ENCODE measurements at regions not wholly inside any gene's neighbourhood (a gene's known extent, or its start where the extent isn't known, plus 50 kb on each side); places are given as distances from the start of the nearest gene placed in this dataset.

GRCh38 chr1:117271959-117272358, 61.2 kb upstream of the VTCN1 start:
- H3K27ac ChIP-seq (replicated peaks), result no peak overlapping the region
- H3K27me3 ChIP-seq (ENCODE audit: insufficient read depth, poor library complexity, severe bottlenecking), result no peaks in the 10 kb centered on the region
- no peak for DNase-seq (ENCODE audit: low read depth in 1 of 2, low spot score in 1 of 2)
- no peak overlapping the region for H3K4me3 ChIP-seq (replicated peaks; ENCODE audit: insufficient read depth, low read length)
- TF ChIP-seq CTCF (IDR thresholded peaks at IDR 0.05; ENCODE audit: insufficient read depth, low read length), result no peak
- TF ChIP-seq REST (IDR thresholded peaks at IDR 0.05; ENCODE audit: insufficient replicate concordance, low read depth), result no peak
- no peak for TF ChIP-seq SPI1 (IDR thresholded peaks at IDR 0.05; ENCODE audit: borderline replicate concordance, low read depth)
- TF ChIP-seq POLR2AphosphoS5 (IDR thresholded peaks at IDR 0.05; ENCODE audit: low read depth), result no peak
- no peak for TF ChIP-seq GABPA (IDR thresholded peaks at IDR 0.05; ENCODE audit: low read depth)

GRCh38 chr1:117271129-117271528, 60.4 kb upstream of the VTCN1 start:
- Histone ChIP-seq H3K4me3 (replicated peaks; ENCODE audit: insufficient read depth, low read length) (no peak overlapping the region), H3K27me3 (ENCODE audit: insufficient read depth, poor library complexity, severe bottlenecking) (no peaks in the 10 kb centered on the region), H3K27ac (replicated peaks) (no peak overlapping the region)
- no peak for DNase-seq (ENCODE audit: low read depth in 1 of 2, low spot score in 1 of 2)
- TF ChIP-seq GABPA (IDR thresholded peaks at IDR 0.05; ENCODE audit: low read depth), result no peak
- no peak for TF ChIP-seq CTCF (IDR thresholded peaks at IDR 0.05; ENCODE audit: insufficient read depth, low read length)
- TF ChIP-seq POLR2AphosphoS5 (IDR thresholded peaks at IDR 0.05; ENCODE audit: low read depth), result no peak
- TF ChIP-seq SPI1 (IDR thresholded peaks at IDR 0.05; ENCODE audit: borderline replicate concordance, low read depth), result no peak
- no peak for TF ChIP-seq REST (IDR thresholded peaks at IDR 0.05; ENCODE audit: insufficient replicate concordance, low read depth)

GRCh38 chr1:117270679-117271078, 60.0 kb upstream of the VTCN1 start:
- no peak for TF ChIP-seq CTCF (IDR thresholded peaks at IDR 0.05; ENCODE audit: insufficient read depth, low read length)
- TF ChIP-seq SPI1 (IDR thresholded peaks at IDR 0.05; ENCODE audit: borderline replicate concordance, low read depth), result no peak
- no peak for TF ChIP-seq REST (IDR thresholded peaks at IDR 0.05; ENCODE audit: insufficient replicate concordance, low read depth)
- no peak for TF ChIP-seq GABPA (IDR thresholded peaks at IDR 0.05; ENCODE audit: low read depth)
- no peak for TF ChIP-seq POLR2AphosphoS5 (IDR thresholded peaks at IDR 0.05; ENCODE audit: low read depth)
- no peak overlapping the region for H3K4me3 ChIP-seq (replicated peaks; ENCODE audit: insufficient read depth, low read length)
- no peak for DNase-seq (ENCODE audit: low read depth in 1 of 2, low spot score in 1 of 2)

More at GRCh38 chr1:117270679-117271078, 60.0 kb upstream of the VTCN1 start:
- no peak overlapping the region for H3K27ac ChIP-seq (replicated peaks)
- H3K27me3 ChIP-seq (ENCODE audit: insufficient read depth, poor library complexity, severe bottlenecking), result no peaks in the 10 kb centered on the region

All from HL-60 (cell line).